ENCODE measurements at regions not wholly inside any gene's neighbourhood (a gene's known extent, or its start where the extent isn't known, plus 50 kb on each side); places are given as distances from the start of the nearest gene placed in this dataset.

DNA sequence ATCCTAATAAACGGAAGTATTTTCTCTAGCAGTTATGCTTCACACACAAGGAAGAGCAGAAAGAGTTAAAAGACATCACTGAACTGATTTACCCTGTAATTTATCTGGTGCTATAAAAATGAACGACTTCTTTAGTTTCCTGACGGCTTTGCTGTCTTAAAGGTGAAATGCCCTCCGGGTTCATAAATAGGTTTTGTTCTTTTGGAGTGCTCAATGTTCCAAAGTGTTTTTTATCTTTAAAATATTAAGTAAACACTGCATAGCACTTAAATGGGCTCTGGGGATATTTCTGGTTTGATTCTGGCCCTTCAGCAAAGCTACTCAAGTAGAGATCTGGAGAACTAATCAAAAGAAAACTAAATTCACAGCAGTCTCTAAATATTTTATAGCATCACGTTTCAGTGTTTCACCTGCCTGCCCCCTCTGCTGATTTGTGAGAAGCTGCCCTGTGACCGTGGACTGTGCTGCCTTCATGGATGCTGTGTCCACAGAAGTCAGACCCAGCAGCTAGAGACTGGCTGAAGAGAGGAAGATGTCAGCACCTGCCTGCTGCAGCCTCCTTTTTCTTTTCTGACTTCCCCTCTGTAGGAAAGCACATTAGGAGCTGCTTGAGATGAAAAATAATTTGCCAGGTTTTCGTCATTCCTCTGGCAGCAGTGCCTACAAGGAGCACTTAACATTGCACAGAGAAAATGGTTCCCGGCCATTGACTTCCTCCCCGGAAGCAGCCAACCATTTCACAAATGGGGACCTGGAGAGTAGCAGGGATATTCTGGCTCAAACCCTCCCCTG, 205.1 kb upstream of the FSCB start:
- no peak for DNase-seq (ENCODE audit: low read depth)

DNA sequence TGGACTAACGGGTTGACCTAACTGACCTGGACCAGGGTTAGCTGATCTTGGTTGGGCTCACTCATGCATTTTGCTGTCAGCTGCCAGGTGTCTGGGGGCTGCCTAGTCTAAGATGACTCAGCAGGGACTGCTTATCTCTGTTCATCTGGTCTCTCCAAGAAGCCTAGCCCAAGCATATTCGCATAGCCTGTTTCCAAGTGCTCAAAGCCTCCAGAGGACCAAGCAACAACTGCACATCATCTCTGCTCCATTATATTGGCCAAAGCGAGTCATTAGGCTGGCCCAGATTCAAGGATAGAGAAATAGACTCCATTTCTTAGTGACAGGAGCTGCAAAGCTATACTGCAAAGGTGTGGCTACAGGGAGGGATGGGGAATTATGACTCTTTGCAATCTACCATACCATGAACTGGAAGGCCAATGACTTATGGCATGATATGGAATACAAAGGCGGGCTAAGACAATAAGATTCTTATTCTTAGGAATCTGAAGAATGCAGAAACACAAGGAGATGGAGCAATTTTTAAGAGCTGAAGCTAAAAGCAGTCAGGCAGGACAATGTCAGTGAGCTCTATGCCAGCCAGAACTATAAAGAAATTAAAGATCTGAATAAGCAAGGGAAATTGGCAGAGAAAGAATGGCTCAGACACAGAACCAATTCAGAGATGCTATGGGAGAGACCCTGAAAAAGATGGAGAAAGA, 194.6 kb upstream of the FSCB start:
- no peak for DNase-seq (ENCODE audit: low read depth)

DNA sequence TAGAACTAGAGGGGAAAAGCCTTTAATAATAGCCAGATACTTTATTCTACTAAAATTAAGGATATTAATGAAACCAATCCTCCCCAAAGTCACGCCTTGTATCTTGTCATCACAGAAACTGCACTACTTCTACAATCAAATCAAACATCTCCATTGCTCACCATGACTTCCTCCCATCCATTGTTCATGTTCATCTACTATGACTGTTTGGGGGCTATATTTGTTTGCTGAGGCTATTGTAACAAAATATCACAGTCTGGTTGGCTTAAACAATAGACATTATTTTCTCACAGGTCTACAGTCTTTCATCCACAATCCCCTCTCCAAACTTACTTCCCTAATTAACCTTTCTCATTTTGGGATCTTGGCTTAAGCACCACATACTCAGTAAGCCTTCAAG, 193.6 kb upstream of the FSCB start:
- DNase-seq (ENCODE audit: low read depth), result no peak

DNA sequence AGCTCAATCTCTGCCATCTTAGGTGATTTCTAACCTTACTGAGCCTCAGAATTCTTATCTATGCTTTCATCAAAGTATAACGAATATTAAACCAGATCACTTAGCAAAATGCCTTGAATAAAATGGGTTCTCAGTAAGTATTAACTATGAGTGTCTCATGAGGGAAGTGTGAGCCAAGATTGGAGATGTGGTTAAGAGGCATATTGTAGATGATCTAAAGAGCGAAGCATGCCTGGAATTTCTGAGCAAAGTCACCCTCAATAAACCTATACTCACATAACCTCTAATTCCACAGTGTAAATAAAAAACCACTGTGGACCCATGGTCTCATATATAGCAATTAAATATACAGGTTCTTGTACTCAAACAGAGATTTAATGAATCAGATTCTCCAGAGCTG, 193.1 kb upstream of the FSCB start:
- DNase-seq (ENCODE audit: low read depth), result no peak

GRCh38 chr14:44699391-44699790, 192.3 kb upstream of the FSCB start:
- DNase-seq (ENCODE audit: low read depth), result no peak

DNA sequence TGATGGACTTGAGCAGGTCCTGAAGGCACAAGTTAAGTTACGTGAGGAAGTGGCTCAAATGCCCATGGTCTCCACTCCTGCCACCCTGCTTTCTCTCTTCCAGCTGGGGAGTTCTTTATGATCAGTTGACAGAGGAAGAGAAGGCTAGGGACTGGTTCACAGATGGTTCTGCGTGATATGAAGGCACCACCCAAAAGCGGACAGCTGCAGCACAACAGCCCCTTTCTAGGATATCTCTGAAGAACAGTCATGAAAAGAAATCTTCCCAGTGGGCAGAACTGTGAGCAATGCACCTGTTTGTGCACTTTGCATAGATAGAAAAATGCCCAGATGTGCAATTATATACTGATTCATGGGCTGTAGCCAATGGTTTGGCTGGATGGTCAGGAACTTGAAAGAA, 162.4 kb upstream of the FSCB start:
- DNase-seq (ENCODE audit: low read depth), result no peak

GRCh38 chr14:44663136-44663535, 156.1 kb upstream of the FSCB start:
- no peak for DNase-seq (ENCODE audit: low read depth)

GRCh38 chr14:44662250-44662891, 155.3 kb upstream of the FSCB start:
- DNase-seq (ENCODE audit: low read depth), result no peak

GRCh38 chr14:44658389-44658696, 151.3 kb upstream of the FSCB start:
- no peak for DNase-seq (ENCODE audit: low read depth)

- no peak for DNase-seq (ENCODE audit: low read depth)
Observed at GRCh38 chr14:44657696-44658388, 150.8 kb upstream of the FSCB start.

DNA sequence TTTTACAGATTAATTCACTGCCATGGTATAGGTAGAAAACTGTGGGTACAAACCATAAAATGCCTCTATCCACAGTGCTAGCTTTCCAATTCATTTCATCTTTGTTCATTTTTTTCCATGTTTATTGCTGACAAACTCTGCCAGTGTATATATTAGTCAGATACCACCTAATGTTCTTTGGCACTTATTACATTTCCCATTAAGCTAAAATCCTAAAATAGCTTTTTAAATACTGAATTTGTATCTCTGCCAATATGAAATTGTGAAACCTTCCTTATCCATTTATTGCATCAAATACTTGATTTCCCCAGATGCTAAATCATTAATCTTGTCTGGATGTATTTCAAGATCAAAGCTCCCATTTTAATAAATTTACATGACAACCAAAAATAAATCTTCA, 150.1 kb upstream of the FSCB start:
- DNase-seq (ENCODE audit: low read depth), result no peak

DNA sequence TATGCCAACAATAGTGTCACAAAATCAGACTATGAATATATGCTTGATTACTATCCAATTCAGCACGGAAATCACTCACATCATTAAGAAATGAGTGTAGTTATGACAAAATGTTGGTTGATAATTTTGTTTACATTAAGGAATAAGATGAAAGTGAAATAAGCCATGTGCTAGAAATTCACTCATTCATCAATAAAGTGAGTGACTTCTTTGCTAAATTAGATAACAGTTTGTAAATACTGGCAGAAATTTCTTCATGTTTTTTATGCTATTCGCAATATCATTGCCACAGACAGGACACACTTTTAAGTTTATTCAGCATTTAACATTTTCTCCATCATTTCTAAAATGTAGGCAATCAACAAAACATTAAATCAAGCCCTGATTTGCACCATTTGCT, 147.5 kb upstream of the FSCB start:
- no peak for DNase-seq (ENCODE audit: low read depth)

DNA sequence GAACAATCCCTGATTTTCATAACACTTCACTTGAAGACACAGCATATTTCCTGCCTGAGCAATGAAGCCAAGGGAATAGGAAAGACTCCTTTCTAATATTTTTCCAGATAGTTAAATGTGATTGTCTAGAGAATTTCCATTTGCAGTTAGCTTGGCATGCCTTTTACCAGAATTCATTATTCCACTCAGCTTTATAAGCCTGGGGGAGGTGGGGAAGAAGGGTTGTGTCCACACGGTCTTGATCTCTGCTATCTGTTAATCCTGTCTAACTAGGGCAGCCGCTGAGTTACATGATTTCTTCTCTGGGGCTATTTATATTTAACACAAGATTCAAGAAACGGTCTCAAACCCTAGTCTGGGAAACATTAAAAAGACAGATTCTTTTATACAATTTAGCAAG, 146.6 kb upstream of the FSCB start:
- DNase-seq (ENCODE audit: low read depth), result no peak

DNA sequence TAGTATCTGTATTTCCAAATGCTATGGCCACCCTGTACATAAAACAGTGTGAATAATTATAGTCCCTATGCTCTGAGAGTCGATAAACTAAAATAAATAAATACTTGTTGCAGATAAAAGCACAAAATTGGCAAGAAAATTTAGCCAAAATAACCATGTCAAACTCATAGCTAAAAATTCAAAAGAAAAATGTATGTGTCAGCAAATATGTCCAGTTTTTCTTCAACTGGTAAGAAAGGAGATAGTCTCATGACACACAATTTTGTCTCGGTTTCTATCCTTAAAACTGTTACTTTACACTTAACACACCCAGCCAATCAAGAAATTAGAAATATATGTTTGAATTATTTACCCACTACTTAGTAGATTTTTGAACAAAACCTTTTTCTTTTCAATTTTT, 145.6 kb upstream of the FSCB start:
- DNase-seq (ENCODE audit: low read depth), result no peak

GRCh38 chr14:44649061-44649460, 142.0 kb upstream of the FSCB start:
- no peak for DNase-seq (ENCODE audit: low read depth)

DNA sequence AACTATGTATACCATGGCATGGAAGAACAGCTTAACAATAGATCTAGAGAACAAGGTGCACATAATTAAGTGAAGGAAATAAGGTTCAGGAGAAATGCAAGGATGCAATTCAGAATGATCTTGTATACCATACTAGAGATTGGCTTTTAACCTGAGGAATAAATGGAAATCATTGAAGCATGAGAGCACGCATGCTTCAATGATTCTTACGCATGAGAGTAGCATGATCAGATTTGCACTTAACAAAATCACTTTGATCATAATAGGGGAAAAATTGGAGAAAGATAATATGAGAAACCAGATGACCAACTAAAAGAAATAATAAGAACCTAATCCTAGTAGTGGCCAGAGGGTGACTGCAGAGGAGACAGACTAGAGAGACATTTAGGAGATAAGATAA, 133.3 kb upstream of the FSCB start:
- no peak for DNase-seq (ENCODE audit: low read depth)

DNA sequence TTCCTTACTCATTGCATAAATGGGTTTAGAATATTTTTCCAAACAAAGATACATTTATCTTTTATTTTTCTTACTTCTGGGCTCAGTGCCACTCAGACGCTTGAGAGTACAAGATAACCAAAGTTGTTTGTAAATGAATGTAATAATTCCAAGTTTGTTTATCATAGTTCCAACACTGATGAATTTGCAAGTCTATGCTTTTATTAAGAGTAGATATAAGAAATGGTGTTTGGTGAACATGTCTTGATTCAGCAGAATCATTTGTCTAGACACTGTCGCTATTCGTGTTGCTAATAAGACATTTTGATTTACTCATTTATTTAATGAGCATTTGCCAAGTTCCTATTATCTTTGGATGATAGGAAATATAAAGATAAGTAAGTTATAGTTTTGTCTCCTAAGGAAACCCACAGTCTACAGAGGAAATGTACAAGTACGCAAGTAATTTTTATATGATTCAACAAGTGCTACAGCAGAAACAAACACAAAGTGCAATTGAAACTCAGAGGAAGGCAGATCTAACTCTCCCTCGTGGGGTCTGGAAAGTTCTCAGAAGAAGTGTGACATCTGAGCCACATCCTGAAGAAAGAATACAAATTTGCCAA, 132.8 kb upstream of the FSCB start:
- DNase-seq (ENCODE audit: low read depth), result no peak

DNA sequence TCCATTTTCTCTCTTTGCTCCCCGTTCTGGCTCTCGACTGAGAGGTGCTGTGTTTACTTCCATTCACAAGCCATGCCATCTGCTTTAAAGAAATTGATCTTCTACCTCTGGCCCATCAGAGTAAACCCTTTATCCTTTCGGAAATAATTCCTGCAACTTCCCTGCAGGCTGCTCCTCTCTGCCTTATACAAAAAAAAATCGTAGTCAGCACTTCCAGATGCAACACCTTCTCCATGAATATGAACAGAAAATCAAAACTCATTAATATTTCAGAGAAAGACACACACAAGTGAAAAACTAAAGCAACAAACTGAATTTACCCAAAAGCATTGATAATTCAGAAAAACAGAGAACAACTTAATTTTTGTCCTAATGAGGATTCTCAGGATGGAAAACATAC, 127.6 kb upstream of the FSCB start:
- no peak for DNase-seq (ENCODE audit: low read depth)

GRCh38 chr14:44626423-44626822, 119.3 kb upstream of the FSCB start:
- DNase-seq (ENCODE audit: low read depth), result no peak

GRCh38 chr14:44625098-44625497, 118.0 kb upstream of the FSCB start:
- no peak for DNase-seq (ENCODE audit: low read depth)

- no peak for DNase-seq (ENCODE audit: low read depth)
Observed at GRCh38 chr14:44620121-44621019, 113.3 kb upstream of the FSCB start.

Data from LHCN-M2 (cell line).